DMS79 treated with DMSO at 0.1 percent for 48 hours (cell line): ENCODE measurements at regions not wholly inside any gene's neighbourhood (a gene's known extent, or its start where the extent isn't known, plus 50 kb on each side); places are given as distances from the start of the nearest gene placed in this dataset.
"Not testable (repeated sequence)": the region's sequence is repeated elsewhere in the genome, so short reads cannot be mapped to it uniquely, and the experiment has no call there.

ENCODE experiments used
- DNase-seq: peaks from one replicate; lab custom pipeline; 2025; lab: John Stamatoyannopoulos, UW

DNA sequence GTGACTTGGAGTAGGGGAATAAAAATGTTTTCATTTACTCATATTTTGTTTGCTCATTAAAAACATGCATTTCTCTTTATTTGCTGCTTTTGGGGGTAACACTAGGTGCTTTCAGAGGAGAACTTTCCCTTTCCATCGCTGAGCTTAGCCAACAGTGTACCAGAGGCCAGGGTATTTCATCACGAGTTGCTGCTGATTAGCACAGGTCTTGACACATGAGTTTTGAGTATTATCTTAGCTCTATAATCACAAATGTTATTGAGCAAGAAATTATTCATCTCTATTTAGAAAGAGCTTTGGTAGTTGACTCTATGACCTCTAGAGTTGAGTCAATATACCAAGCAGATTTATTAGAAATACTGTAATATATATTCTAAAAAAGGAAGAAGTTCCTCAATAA lies 375.9 kb downstream of the NXPH1 start:
- DNase-seq: no peak

DNA sequence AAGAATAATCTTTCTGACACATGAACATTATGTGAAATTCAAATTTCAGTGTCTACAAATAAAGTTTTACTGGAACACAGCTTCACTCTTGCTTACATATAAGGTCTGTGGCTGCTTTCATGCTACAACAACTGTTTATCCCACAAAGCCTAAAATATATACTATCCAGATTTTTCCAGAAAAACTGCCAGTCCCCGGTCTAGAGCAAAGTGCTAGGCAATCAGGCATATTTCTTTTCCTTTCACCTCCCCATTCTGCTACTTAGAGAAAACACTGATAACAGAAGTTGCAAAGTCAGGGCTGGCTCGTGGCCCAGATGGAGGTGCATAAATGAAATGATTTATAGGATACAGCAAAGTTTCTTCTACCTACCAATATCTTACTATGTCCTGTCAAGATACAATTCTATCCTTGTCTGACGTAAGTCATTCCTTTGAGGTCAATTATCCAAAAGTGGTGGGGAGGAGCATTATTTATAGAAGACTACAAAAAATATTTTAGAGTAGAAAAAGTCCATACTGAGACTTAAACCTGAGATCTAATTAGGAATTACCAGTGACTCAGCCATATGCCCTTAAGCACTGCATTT lies 384.1 kb downstream of the NXPH1 start:
- no peak for DNase-seq

DNA sequence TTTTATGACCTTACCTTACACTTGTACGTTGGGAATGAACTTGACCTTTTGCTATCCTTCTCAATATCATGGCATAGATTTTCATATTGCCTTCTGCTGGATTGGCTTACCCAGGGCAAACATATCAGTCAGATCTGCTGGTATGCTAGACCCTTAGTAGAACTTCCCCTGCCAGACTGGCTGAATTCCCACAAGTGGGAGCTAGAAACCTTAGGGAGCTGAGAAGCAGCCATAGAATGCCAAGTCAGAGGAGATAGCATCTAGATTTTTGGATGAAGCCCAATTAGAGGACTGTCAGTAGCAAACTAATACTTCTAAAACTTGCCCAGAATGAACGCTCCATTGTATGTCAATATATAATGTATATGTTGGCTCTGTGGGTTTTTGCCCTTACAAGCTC lies 385.0 kb downstream of the NXPH1 start:
- DNase-seq: no peak

DNA sequence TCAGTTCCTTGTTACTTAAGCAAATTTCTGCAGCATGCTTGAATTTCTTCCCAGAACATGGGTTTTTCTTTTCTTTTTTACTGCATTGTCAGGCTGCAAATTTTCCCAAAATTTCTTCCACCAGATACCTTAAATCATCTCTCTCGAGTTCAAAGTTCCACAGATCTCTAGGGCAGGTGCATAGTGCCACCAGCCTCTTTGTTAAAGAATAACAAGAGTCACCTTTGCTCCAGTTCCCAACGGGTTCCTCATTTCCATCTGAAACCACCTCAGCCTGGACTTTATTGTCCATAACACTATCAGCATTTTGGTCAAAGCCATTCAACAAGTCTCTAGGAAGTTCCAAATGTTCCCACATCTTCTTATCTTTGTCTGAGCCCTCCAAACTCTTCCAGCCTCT lies 389.2 kb downstream of the NXPH1 start:
- no peak for DNase-seq

DNA sequence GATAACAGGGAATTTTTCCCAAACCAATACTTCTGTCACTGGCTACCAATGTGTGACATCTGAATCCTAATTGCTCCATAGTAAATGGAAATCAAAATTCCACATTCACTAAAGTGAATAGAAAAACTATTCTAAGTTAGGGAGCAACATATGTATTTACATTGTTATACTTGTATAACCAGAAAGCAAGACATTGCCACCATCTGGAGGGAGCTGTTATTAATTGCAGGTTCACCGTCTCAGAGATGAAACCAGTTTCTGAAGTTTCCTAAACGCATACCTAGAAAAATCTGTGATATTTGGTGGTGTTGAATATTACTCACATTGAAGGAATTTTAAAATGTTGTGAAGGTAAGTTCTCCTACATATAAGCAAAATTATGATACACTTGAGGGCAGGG lies 390.1 kb downstream of the NXPH1 start:
- no peak for DNase-seq

DNA sequence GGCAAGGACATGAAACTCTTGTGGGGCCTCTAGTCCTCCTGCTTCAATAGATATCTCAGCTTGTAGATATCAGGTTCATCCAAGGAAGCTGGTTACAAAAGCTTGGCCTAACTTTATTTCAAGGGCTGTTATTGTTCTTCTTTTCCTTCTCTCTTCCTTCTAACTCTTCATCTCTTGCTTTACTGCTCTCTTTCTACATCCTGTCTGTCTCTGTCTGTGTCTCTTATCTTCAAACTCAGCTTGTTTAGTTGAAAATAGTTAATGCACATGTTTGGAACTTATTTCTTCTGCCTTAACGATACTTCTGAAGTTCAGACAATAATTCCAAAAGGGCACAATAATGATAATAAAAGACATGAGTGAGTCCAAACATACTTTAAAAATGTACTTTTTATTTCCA lies 393.9 kb downstream of the NXPH1 start:
- no peak for DNase-seq

DNA sequence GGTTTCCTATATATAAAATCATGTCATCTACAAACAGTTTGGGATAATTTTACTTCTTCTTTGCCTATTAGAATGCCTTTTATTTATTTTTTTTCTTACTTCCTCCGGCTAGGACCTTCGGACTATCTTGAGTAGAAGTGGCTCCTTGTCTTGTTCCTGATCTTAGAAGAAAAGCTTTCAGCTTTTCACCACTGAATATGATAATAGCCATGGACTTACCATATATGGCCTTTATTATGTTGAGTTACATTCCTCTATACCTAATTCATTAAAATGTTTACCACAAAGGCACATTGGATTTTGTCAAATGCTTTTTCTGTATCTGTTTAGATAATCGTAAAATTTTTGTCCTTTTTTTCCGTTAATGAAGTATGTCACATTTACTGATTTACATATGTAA lies 395.7 kb downstream of the NXPH1 start:
- no peak for DNase-seq

DNA sequence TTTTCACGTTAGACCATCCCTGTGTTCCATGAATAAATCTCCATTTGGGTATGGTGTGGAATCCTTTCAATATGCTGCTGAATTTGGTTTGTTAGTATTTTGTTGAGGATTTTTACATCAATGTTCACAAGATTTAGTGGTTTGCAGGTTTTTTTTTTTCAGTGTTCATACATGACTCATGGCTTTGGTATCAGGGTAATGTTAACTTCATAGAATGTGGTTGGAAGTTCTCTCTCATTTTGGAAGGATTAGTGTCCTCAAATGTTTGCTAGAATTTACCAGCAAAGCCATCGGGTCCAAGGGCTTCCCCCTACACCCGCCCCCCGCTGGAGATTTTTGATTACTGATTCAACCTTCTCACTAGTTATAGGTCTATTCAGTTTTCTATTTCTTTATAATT lies 398.0 kb downstream of the NXPH1 start:
- DNase-seq: no peak

DNA sequence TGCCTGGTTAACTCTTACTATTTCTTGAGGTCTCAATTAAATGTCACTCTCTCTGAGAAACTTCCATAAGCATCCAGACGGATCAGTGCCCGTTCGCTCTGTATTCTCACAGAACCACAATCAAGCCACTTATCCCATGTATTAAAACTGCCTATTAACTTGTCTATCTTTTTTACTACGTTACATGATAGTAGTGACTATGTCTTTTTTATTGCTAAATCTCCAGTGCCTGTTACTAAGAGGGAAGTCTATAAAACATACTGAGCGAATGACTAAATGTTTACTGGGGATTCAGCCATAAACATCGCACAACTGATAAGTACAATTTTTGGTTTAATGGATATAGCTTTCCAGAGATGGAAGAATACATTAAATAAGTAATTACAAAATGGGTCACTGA lies 399.9 kb downstream of the NXPH1 start:
- DNase-seq: no peak

DNA sequence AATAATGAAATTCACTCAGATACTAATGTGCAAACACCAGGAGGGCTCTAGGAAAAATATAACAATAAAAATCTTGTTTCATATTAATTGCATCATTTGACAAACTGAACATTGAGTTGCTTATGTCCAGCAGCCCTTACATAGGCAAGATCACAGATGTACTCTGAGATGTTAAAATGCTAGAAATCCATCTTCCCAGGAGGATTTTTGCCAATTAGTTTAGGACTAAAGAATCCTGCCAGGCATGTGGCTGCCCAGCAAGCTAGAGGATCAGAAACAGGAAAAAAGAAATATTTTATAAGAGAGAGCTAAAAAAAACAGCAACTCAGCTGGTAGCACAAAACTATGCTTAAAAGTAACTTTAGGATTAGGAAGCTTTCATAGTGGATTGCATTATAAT lies 407.8 kb downstream of the NXPH1 start:
- DNase-seq: no peak

DNA sequence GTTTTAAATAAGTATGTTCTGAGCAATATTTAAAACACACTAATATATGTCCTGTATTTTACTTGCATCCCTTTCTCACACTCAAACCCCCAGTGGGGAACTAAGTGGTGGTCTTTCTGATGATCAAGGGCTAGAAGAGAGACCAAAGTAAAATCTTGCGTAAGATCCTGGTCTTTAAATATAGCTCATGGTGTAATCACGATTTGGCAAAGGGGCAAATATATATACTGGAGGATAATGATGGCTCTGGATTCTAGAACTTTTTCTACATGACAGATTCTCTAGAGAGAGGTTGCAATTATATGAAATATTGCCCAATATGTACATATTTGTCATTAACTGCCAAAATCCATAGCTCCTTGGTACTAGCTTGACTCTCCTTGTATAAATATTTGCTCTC lies 438.3 kb downstream of the NXPH1 start:
- no peak for DNase-seq

DNA sequence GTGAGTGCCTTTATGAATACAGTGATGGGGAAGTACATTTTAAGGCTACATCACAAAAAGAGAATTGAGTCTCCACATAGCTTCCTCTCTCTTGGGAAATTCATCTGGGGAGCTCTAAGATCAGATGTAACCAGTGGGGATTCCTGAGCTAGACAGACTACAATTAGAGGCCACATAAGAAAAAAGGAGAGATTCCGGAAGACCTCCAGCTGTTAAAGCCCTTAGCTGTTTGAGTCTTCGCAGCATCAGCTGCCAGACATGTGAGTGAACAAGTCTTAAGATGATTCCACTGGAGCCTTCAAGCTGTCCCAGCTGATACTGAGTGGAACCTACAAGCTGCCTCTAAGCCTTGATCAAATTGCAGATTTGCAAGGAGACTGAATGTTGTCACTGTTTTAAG lies 448.5 kb downstream of the NXPH1 start:
- DNase-seq: no peak

DNA sequence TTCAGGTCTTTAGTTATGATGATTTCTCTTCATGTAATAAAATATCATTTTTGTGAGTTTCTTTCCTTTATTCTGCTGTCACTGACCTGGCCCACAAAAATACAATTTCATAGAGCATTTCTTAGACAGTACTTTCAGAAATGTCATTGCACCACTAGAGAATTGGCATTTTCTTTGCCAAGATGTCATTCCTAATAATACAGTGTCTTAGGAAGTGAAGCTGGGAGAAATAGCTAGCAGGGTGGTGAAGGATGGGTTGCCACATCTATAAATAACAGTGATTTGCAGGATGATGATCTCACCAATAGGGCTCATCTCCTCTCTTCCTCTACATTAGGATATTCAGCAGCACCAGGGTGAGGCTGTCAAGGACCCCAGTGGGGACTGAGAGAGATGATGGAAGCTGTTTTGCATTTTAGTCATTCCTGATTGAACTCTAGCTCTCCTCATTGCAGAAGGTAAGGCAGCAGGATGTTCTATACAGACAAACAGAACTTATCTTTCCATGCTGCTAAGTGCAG lies 452.1 kb downstream of the NXPH1 start:
- no peak for DNase-seq

DNA sequence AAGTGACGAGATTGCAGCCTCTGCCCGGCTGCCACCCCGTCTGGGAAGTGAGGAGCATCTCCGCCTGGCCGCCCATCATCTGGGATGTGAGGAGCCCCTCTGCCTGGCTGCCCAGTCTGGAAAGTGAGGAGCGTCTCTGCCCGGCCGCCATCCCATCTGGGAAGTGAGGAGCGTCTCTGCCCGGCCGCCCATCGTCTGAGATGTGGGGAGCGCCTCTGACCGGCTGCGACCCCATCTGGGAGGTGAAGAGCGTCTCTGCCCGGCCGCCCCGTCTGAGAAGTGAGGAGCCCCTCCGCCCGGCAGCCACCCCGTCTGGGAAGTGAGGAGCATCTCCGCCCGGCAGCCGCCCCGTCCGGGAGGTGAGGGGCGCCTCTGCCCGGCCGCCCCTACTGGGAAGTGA lies 456.9 kb downstream of the NXPH1 start:
- DNase-seq: not testable (repeated sequence)

DNA sequence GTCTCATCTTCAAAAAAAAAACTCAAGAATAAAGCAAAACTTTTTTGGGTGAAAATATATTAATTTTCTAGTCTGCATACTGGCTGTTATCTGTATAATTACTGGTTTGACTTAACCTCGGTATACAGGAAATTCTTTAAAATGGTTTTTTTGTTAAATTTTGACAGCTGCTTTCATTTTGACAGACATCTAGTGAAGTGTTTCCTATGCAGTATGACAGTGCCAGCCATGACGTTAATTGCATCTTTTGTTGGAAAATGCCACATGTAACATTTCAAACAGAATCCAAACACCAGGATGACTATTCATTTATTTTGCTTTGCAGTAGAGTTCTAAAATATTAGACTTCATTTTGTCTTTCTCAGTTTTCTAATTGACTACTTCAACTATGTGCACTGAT lies 460.4 kb downstream of the NXPH1 start:
- DNase-seq: no peak

DNA sequence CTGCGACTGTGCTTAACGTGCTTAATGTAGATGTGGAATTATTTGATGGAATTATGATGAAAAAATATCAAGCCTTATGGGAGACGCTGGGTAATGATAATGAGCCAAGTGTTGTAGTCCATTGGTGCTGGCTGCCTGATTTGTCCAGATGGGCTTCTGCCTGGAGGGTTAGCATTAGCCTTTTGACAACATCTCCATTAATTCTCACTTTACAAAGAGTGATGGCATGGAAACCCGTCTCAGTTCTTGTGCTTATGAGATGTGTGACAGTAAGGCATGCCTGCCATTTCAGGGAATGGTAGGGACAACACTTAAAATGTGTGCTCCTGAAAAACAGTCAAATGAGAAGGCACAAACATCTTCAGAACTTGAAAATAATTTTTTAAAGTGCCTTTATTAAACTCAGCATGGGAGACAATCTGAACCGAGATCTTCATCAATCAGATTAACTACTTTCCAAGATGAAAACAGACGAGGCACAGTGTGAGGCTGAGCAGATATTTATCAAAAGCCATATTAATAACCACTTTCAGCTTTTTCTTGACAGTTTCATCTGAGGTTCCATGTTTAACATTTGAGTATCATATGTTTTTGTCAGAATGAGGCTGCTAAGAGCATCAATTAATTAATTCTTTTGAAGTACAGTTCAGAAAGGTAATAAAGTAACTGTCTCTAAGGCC lies 473.1 kb downstream of the NXPH1 start:
- DNase-seq: no peak

DNA sequence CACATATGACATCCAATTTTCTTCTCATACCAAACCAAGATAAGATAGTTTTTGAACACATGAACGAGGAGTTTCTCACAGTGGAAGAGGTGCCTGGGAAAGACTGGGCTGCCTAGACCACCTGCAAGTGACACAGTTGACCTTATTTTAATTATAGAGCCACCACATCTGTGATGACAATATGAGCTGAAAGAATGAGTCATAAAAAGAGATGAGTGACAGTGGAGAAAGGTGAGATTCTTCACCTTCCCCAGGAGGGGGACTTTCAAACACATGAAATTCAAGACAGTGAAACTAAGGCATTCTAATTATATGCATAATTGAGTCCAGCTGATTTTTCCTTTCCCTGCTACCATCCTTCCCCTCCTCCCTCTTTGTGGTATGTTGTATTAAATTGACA lies 475.5 kb downstream of the NXPH1 start:
- DNase-seq: no peak

DNA sequence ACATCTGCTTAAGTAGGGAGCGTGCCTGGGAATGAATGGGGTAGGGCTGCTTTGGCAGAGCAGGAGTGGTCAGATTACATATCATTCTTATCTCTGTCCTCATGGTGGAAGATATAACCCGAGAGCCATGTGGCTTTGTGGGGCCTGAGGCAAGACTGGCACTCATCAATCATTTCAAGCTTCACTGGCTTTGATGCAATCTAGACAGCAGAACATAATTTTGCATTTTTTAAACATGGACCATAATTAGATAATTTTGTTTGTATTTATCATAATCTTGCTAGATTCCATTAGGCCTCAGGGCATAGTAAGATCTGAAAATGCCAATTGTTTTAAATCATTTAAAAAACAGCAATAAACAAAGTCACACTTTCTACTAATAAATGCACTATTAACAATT lies 480.3 kb downstream of the NXPH1 start:
- no peak for DNase-seq

DNA sequence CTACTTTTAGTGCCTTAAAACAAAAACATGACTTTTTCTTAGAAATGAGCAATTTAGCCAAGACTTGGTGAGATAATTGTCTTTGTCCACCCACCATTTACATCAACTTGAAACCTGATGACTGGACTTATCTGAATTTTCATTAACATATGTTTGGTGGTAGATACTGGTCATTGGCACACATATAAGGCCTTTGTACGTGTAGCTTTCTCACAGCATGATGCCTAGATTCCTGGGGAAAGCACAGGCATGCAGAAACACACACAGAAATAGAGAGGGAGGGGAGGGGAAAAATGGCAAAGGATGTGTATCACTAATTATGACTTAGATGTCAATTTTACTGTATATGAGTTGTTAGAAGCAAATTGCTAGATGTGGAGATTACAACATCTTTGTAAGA lies 488.4 kb downstream of the NXPH1 start:
- DNase-seq: no peak

DNA sequence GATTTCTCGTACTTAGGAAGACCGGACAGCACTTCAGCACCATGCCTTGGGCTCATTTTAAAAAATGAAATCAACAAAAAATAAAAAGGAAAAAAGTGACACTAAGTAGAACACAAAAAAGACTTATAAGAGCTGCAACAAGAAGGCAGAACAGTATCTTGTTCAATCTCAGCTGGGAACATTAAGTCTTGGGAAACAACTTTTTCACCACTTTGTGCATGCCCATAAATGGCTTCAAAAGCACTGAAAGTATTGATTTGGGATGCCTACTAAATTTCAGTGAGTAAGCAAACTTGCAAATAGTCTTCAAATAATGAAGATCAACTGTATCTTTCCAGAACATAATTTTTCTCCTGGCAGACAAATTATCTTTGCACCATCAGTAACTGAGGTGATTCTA lies 489.3 kb downstream of the NXPH1 start:
- no peak for DNase-seq

DNA sequence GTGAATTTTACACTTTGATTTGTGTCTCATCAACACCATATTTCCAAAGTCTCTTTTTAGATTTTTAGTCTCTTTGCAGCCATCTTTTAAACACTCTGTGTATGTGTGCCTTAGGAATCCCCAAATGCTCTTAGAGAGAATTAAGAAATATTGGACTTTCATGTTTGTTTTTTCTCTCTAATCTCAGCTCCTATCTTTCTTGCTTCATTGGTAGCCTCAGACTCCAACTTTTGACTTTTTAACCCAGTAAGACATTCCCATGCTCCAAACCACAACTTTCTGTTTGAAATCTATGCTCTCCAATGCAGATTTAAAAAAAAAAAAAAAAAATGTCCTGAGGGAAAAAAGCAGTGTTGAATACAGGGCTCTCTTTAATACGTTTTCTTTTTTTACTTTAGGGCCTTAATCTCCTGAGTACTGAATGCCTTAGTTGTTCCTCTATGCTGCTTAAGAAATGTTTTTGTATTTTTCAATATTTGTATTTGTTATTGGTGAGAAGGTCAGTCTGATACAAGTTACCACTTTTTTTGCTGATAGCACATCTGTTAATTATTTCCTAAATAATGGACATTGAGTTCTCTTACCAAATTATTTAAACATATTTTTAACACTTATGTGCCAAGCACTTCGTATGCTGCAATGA lies 489.9 kb downstream of the NXPH1 start:
- no peak for DNase-seq

DNA sequence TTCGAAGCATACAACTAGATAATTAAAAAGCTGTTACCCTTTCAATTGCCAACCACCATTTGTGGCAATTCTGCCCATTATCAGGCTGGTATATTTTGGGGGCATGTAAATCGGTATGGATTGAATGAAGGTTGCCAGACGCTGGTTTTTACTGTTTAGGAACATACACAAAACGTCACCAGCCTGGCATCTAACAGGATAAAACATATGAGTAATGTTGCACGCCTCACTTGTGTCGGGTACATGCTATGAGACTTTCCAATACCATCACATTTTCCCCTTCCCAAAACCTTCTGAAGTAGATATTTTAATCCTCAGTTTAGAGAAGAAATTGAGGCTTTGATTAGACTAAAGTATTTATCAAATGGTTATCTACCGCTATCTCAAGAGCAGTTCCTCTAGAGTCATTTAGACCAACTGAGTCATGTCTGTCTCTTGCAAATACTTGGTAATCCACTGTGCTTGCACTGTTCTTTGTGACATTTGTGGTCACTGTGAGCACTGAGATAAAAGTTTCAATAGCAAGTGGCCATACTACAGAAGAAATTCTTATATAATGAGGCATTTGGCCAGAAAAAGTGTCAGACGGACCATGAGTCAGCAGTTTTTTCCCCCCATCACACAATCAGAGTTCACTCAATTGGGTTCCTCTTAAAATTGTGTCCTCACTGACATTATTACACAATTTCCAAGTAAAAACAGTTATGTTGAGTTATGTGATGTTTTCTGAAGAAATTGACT lies 498.7 kb downstream of the NXPH1 start:
- no peak for DNase-seq

DNA sequence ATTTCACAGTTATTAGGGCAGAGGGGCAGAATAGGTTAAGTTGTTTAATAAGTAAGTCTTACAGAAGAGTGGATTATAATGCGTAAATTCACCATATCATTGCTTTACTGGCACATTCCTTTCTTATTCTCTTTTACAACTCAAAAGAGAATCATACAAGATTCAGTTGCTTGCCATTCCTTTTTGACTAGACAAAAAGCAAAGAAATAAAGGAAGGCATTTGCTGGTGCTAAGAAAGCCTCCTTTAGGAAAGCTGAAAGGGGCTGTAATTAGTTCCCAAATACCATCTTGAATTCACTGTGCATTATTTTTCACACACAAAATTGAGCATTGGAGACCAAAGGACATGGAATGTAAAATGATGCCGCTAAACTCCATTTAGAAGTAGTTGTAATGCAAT lies 499.3 kb downstream of the NXPH1 start:
- DNase-seq: no peak
